GM18909 (cell line): ENCODE measurements at regions not wholly inside any gene's neighbourhood (a gene's known extent, or its start where the extent isn't known, plus 50 kb on each side); places are given as distances from the start of the nearest gene placed in this dataset.

Source experiments
- ATAC-seq: cut with Tn5 transposase; IDR thresholded peaks from one replicate; pipeline ENCODE4 v1.9.1; 2021; ENCODE audit warnings: mild to moderate bottlenecking; ENCODE audit not compliant: unreplicated experiment, poor library complexity

DNA sequence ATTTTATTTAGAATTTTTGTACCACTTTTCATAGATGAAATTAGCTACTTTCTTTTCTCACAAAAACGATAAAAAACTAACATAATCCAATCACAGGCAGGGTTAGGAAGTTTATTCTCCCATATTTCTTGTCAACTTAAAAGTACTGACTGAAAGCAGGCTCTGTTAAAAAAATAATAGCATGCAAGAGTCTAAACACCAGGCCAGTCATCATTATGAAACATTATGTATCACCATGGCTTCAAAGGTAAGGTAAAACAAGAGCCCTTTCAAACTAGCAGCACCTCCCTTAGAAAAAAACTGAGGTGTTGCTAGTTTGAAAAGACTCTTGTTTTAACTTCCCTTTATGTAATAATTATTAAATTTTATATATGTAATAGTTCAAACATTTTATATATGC, 848.0 kb downstream of the RNF144A start:
- no peak for ATAC-seq

DNA sequence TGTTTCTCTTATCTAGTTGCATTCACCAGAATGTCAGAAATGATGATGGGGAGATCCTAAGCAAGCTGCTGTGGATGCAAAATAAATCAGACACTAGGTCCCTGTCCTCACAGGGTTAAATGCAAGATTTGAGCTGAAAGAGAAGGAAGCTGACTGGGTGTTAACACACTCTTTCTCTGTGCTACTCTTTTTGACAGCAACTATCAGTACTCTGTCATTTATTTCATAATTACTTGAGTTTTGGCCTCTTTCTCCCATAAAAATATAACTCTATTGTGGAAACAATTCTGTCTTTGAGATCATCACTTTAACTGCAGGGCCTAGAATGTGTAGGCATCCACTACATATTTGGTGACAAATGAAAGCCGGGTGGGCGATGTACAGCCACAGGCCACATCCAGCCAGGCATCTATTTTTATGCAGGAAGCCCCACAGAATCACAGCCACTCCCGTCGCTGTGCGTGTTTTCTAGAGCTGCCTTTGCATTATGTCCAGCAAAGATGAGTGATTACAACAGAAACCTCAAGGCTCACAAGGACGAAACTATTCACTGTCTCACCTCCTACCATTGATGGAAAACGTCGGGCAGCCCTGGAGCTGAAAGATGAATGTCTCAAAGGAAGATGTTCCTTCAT, 849.0 kb downstream of the RNF144A start:
- no peak for ATAC-seq

DNA sequence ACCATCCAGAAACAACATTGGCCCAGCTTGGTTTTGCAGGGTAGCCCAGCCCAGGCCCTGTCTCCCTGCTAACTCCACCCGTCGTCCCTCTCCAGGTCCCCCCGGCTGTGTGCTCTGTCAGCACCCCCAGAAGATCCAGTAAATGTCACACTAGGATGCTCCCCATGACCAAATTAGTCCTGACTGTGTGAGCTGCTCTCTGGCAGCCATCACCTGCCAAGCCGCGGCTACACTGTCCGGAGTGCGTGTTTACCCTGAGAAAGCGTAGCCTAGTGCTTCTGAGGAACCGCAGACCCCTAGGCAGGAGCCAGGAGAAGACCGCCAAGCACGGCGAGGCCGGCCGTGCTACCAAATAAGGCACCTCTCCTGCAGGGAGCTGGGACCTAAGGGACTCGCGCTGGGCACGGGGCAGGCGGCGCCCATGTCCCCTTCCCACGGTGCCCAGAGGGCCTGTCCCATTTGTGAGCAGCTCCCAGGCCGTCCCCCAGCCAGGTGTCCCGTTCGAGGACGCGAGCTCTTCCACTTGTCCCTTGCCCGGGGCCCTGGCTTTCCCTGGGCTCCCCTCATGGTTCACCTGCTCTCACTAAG, 849.9 kb downstream of the RNF144A start:
- no peak for ATAC-seq

DNA sequence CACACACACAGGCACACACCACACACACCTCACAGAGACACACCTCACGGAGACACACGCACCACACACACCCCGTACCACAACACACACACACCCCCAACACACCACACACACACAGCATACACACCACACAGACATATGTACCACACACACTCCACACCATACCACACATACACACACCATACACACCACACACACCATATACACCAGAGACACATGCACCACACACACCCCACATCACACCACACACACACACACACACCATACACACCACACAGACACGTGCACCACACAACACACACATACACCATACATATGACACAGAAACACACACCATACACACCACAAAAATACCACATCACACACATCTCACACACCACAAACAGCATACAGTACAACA, 850.7 kb downstream of the RNF144A start:
- ATAC-seq, result no peak

DNA sequence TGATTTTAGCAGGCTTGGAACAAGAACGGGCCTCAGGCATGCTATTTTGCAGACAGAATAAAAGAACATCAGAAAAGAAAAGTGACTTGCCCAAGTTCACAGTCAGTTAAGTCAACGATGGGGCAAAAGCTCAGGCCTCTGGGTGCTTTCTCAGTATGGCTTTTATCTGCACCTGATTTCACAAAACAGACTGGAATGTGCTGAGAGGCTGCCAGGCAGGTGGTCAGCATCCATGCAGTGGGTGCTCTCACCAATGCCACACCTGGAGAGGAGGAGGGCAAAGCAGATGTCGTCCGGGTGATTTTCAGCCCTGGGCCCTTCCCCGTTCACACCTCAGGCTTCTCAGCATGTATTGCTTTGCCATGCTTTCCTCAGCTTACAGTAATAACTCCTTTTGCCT, 854.6 kb downstream of the RNF144A start:
- no peak for ATAC-seq

DNA sequence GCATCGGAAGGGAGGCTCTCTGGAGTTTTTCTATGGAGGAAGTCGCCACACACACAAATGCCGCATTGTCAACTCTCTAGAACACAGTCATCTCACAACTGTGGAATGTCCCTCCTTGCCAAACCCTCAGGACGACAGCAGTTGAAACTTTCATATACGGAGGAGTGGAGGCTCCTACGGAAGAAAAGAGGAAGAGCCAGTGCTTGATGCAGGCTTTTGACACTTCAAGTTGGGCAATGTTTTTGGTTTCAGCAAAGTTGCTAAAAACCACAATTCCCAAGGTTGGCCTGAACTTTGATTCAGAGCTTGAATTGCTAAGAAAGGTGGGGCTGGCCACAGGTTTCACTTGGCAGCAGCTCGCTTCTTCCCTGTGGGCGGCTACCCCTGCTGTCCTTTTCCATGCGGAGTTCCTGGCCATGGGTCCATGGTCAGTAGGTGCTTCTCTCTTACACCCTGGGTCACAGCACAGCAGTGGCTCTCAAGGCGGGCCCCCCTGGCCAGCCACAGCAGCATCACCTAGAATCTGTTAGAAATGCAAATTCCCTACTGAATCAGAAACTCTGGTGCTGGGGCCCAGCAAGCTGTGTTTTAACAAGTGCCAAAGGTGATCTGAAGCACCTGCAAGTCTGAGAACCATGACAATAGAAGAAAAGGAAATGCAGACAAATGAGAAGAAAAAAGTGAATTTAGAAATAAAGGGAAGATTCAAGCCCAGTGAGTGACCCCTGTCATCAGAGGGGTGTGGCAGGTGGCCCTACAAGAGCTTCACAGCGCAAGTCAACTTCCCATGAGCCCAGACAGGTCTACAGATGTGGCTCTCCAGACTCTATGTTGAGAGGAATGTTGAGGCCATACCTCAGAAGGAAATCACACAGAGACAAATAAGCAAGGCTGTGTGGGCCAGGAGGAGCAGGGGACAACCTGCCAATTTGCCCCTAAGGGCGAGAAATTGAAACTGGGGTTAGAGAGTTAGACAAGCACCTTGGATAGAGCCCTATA, 856.4 kb downstream of the RNF144A start:
- peak; percentile 62 for ATAC-seq

DNA sequence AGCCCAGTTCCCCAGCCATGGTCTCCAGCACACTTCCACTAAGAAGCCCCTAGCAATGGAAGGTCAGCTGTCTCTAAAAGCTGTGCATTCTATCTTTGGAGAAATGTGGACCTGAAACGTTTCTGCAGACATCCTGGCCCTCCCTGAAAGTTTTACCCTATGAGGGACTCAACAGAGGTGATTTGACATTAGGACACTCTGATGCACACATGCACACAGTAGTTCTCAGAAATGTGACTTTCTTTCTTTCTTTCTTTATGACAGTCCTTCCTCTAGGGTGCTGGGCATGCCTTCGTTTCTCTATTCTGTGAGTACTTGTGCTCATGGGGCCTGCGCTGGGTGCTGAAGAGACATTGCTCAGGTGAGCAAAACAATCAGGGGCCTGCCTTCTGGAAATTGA, 857.3 kb downstream of the RNF144A start:
- no peak for ATAC-seq

DNA sequence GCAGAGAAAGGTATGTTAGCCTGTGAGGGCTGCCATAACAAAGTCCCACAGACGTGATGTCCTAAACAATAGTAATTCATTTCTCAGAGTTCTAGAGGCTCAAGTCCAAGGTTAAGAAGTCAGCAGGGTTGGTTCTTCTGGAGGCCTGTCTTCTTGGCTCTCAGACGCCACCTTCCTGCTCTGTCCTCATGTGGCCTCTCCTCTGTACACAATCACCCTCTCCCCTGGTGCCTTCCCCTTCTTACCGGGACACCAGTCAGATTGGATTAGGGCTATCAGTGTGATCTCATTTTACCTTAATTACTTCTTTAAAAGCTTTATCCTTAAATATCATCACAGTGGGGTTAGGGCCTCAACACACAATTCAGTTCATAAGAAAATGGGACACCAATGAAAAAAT, 860.5 kb downstream of the RNF144A start:
- no peak for ATAC-seq

DNA sequence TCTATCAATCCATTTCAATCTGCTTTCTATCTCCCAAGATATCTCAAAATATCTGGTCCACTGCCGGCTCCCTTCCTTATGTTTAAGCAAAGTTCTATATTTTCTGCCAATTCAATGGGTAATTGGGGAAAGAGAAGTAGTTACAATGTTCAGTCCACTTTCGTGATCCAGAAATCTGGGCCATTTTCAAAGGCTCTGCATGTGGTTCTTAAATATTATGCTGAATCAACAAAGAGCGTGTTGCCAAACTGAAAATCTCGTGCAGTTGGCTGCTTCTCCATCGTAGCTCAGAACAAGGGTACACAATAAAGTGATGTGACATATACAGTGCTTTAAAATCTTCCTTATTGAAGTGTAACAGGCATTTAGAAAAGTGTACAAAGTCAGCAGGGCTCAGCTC, 863.1 kb downstream of the RNF144A start:
- no peak for ATAC-seq

DNA sequence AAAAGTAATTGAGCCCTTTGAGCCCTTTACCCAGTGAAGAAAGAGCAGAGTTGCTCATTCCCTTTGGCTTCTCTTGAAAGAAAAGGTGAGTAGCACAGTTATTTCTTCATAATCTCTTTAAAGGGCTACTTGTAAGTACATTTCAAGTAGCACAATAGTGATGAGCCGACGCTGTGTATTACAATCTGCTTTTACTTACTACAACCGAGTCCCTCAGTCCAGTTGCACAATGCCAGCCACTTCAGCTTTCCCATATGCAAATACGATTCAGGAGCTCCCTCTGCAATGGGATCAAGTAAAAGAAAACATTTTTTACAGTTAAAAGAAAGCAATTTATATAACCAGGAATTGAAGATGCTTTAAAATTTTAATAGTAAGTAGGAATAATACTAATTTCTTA, 868.5 kb downstream of the RNF144A start:
- ATAC-seq, result no peak

DNA sequence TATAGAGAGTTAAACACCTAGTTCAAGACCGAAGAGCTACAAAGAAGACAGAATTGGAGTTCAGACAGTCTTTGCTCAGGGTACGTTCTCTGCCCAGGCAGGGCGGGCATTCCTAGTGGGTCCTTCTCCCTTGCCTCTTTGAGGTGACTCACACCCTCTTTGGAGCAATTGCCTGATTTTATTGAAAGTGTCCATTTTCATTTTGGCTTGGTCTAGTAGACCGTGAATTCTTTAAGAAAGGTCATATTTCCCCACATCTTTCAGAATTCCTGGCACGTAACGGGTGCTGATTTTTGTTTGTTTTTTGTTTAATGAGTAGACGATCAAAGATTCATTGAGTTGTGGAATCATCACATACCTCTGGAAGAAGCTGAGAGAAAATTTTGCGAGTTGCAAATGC, 871.5 kb downstream of the RNF144A start:
- ATAC-seq, result no peak

DNA sequence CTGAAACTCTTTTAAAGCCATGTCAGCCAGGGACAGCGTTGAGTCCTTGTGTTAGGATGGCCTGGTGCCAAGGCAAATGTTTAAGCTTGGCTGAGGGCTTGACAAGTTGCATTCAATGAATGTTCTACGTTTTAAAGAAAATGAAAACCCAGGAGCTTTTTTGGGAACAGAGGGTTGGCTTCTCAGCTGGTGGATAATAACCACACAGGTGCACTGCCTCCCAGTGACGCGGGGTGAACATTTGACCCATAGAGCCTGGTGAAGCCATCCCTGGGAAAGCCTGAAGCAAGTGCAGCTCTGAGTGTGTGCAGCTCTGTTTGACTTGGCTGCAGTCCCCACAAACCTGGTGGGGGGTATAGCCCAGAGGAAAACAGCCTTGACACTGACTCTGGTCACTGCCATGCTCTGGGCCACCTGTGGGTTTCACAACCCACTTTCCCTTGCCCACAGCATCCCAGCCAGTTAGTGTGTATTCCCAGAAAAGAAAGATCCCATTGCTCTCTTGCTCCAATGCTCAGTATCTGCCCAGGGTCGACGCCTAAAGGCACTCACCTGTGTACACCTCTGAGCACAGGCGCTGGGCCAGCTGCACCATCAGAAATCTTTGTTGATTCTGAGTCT, 874.9 kb downstream of the RNF144A start:
- no peak for ATAC-seq

DNA sequence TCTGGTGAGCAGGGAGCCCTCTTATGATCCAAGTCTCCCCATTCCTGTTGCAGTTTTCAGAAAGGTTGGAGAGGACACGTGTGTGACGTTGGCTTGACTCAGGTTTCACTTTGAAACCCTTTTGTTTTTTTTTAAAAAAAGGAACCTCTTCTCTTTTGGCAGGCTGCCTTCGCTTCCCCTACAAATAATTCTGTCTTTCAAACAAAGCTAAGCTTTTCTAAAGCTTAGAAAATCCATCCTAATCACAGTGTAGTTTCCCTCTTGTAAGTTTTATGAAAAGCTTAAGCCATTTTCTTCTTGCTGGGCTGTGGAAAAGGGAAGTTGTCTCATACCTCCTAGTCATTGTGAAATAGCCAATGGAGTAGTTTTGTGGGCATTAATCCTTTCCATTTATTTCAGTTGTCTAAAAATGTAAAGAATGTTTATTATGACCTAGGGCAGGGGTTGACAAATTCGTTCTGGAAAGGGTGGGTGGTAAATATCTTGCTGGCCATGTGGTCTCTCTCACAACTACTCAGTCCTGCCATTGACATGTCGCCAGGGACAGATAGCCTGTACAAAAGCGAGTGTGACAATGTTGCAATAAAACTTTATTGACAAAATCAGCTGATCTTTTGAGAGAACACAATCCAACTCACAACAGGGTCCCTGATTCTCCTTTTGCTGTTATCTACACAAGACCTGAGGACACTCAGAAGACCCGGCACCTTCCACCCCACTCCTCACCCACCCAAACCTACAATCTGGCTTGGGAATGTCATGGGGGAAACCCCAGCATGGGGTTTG, 878.8 kb downstream of the RNF144A start:
- no peak for ATAC-seq

DNA sequence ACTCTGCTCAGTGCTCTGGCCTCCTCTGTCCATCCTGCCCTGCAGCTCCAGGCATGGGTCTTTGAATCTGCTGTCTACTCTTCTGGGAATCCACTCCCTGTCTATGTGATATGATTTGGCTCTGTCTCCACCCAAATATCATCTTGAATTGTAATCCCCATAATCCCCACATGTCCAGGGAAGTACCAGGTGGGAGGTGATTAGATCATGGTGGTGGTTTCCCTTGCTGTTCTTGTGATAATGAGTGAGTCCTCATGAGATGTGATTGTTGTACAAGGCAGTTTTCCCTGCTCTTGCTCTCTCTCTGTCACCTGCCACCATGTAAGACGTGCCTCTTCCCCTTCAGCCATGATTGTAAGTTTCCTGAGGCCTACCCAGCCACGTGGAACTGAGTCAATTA, 881.8 kb upstream of the ID2 start:
- no peak for ATAC-seq

DNA sequence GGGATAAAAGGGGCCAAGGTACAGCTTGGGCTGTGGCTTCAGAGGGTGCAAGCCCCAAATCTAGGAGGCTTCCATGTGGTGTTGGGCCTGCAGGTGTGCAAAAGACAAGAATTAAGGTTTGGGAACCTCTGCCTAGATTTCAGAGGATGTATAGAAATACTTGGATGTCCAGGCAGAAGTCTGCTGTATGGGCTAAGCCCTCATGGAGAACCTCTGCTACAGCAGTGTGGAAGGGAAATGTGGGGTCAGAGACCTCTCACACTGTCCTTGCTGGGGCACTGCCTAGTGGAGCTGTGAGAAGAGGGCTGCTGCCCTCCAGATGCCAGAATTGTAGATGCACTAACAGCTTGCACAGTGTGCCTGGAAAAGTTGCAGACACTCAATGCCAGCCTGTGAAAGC, 880.6 kb upstream of the ID2 start:
- no peak for ATAC-seq

DNA sequence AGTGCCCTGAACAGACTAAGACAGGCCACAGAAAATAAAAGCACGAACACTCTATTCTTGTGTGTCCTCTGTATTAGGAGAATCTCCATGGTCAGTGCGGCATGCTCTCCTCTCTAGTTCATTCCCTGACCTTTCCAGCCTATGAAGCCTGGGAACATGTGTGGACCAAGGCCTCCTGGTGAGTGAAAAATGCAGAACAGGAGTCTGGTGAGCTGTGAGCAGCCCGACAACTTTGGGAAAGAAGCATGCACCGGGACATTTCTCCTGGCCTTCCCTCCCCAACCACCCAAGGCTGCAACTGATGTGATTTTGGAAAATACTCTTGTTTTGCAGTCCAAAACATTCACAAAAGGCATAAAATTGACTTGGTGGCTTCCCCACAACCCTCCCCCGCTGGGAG, 878.3 kb upstream of the ID2 start:
- ATAC-seq, result no peak

DNA sequence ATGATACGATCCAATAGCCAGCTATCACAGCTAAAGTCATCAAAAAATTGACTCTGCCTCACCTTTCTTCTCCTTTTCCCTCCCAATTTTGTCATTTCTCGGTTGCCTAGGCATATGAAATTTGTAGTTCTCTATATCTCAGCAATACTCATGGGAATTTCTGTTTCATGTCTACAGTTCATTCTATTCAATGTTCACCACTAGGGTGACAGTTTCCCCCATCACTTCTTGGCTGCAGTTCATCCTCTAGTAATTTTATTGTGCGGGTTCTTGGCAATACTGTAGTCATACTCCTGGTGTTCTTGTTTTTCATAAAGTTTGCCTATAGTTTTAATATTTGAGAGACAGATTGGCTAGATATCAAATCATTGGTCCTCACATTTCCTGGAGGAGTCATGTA, 872.2 kb upstream of the ID2 start:
- no peak for ATAC-seq

DNA sequence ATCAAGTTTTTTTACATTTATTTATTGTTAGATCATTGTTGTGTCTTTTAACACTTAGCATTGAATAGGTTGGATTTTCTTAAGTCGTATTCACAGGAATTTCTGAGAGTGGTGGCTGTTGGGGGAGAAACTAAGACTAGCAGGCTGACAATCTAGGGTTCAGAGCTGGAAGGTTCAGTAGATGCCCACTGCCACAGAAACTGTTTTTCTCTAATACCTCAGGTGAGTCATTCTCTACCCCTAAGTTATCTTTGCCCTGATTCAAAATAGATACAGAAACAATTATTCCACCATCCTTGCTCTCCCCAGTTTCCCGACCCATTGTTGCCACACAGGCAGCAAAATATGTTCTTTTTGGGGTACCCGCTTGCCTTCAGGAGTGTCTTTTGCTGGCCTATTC, 870.8 kb upstream of the ID2 start:
- ATAC-seq, result no peak

DNA sequence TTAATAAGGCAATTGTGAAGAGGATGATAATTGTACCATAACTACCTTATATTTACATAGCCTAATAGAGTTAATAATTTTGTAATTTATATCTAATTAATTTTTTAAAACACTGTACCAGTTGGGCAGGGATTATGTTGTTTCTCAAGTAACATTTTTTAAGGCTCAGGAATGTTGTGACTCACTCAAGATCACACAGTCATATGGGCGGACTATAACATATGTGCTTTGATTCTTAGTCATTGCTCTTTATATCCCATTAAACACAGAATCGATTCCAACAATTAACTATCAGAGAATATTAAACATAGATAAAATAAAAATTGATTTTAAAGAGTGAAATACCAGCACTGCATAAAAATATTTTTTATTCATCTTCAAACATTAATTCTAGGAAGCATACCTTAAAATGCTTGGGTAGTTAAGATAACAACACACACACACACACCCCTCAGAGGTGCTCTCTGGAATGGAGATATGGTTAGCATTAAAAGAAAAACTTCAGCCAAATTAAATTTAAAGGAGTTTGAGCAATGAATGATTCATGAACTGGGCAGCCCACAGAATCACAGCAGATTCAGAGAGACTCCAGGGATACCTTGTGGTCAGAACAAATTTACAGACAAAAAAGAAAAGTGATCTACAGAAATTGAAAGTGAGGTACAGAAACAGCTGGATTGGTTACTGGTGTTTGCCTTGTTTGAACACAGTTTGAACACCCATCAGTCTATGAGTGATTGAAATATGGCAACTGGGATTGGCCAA, 869.4 kb upstream of the ID2 start:
- ATAC-seq, result no peak
